ENCODE measurements at regions not wholly inside any gene's neighbourhood (a gene's known extent, or its start where the extent isn't known, plus 50 kb on each side); places are given as distances from the start of the nearest gene placed in this dataset.

- Histone ChIP-seq H3K4me1 (ENCODE audit: insufficient read depth, low read length) (no peaks in the 10 kb centered on the region), H3K36me3 (ENCODE audit: insufficient read depth, low read length) (no peaks in the 10 kb centered on the region), H3K27ac (ENCODE audit: low read depth in 1 of 2, low read length in 2 of 2) (no peak overlapping the region), H3K4me3 (ENCODE audit: low read length) (no peak overlapping the region), H3K27me3 (ENCODE audit: control insufficient read depth in 1 of 2, insufficient read depth in 2 of 2, low read length in 2 of 2) (no peaks in the 10 kb centered on the region), H3K9me3 (ENCODE audit: control insufficient read depth in 1 of 2, insufficient read depth in 1 of 2, low read length in 2 of 2) (peaks cover 0 to 2% of the 10 kb centered on the region in 2 experiments)
- H3K27ac Mint-ChIP-seq = no peak overlapping the region
- ATAC-seq (ENCODE audit: poor library complexity) (no peak), DNase-seq (no peak)
- TF ChIP-seq CTCF (IDR thresholded peaks at IDR 0.05) = no peak
- no peaks in the 10 kb centered on the region for H3K4me1 Mint-ChIP-seq (ENCODE audit: low read depth)
- H3K9me3 Mint-ChIP-seq = no peaks in the 10 kb centered on the region
- H3K36me3 Mint-ChIP-seq (ENCODE audit: low read depth) = no peaks in the 10 kb centered on the region
- ChIA-PET CTCF (no interaction called here), POLR2A (no interaction called here)
- H3K4me3 Mint-ChIP-seq = no peak overlapping the region
- peaks cover 5% of the 10 kb centered on the region for H3K27me3 Mint-ChIP-seq
- intact Hi-C loops (cut with DNase I, micrococcal nuclease) = no loop called here
Observed at GRCh38 chr6:96723362-96723761, 113.9 kb downstream of the GPR63 start.

GRCh38 chr6:96721227-96721626 is 116.0 kb downstream of the GPR63 start:
- H3K9me3 ChIP-seq (ENCODE audit: control insufficient read depth in 1 of 2, insufficient read depth in 1 of 2, low read length in 2 of 2) = peaks cover 0 to 2% of the 10 kb centered on the region in 2 experiments
- Mint-ChIP-seq H3K4me1 (ENCODE audit: low read depth) (no peaks in the 10 kb centered on the region), H3K9me3 (no peaks in the 10 kb centered on the region), H3K36me3 (ENCODE audit: low read depth) (no peaks in the 10 kb centered on the region), H3K4me3 (no peak overlapping the region), H3K27me3 (peaks cover 8% of the 10 kb centered on the region), H3K27ac (no peak overlapping the region)
- DNase-seq = no peak
- no peak overlapping the region for H3K4me3 ChIP-seq (ENCODE audit: low read length)
- H3K4me1 ChIP-seq (ENCODE audit: insufficient read depth, low read length) = no peaks in the 10 kb centered on the region
- POLR2A ChIA-PET = no interaction called here
- no peaks in the 10 kb centered on the region for H3K27me3 ChIP-seq (ENCODE audit: control insufficient read depth in 1 of 2, insufficient read depth in 2 of 2, low read length in 2 of 2)
- H3K27ac ChIP-seq (ENCODE audit: low read depth in 1 of 2, low read length in 2 of 2) = no peak overlapping the region
- intact Hi-C loops (cut with DNase I, micrococcal nuclease) = no loop called here
- no peaks in the 10 kb centered on the region for H3K36me3 ChIP-seq (ENCODE audit: insufficient read depth, low read length)
- ATAC-seq (ENCODE audit: poor library complexity) = no peak
- CTCF ChIA-PET = no interaction called here
- TF ChIP-seq CTCF (IDR thresholded peaks at IDR 0.05) = no peak

GRCh38 chr6:96716221-96716620 is 121.1 kb downstream of the GPR63 start:
- no peaks in the 10 kb centered on the region for H3K36me3 Mint-ChIP-seq (ENCODE audit: low read depth)
- intact Hi-C loops (cut with DNase I, micrococcal nuclease) = no loop called here
- Histone ChIP-seq H3K27me3 (ENCODE audit: control insufficient read depth in 1 of 2, insufficient read depth in 2 of 2, low read length in 2 of 2) (no peaks in the 10 kb centered on the region), H3K9me3 (ENCODE audit: control insufficient read depth in 1 of 2, insufficient read depth in 1 of 2, low read length in 2 of 2) (no peaks in the 10 kb centered on the region), H3K4me1 (ENCODE audit: insufficient read depth, low read length) (no peaks in the 10 kb centered on the region), H3K36me3 (ENCODE audit: insufficient read depth, low read length) (no peaks in the 10 kb centered on the region), H3K27ac (ENCODE audit: low read depth in 1 of 2, low read length in 2 of 2) (no peak overlapping the region), H3K4me3 (ENCODE audit: low read length) (no peak overlapping the region)
- DNase-seq (no peak), ATAC-seq (ENCODE audit: poor library complexity) (no peak)
- H3K27me3 Mint-ChIP-seq = peaks cover 13% of the 10 kb centered on the region
- CTCF ChIA-PET = no interaction called here
- no peaks in the 10 kb centered on the region for H3K4me1 Mint-ChIP-seq (ENCODE audit: low read depth)
- TF ChIP-seq CTCF (IDR thresholded peaks at IDR 0.05) = no peak
- POLR2A ChIA-PET = no interaction called here
- no peaks in the 10 kb centered on the region for H3K9me3 Mint-ChIP-seq
- no peak overlapping the region for H3K27ac Mint-ChIP-seq
- H3K4me3 Mint-ChIP-seq = no peak overlapping the region

All from CD4-positive, alpha-beta T cell (primary cell).